ENCODE measurements at regions not wholly inside any gene's neighbourhood (a gene's known extent, or its start where the extent isn't known, plus 50 kb on each side); places are given as distances from the start of the nearest gene placed in this dataset.

DNA sequence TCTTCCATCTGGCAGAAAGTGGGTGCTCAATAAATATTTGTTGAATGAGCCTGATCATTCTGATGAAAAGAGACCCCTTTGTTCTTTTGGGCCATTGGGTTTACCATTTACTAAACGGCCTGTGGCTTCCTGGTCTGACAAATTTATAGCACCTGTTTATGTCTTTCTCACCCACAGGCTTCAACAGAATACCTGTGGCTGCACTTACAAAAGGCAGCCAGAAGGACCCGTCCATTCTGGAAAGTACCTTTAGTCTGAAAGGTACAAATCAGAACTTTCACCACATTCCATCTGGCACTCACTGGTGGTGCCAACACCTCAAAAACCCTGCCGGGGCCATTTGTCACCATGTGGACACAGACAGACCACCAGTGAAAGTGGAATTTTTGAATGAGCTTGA lies 167.5 kb downstream of the ETAA1 start:
- no peak for TF ChIP-seq HDAC2 (IDR thresholded peaks at IDR 0.05)
- TF ChIP-seq, protein P1, sequence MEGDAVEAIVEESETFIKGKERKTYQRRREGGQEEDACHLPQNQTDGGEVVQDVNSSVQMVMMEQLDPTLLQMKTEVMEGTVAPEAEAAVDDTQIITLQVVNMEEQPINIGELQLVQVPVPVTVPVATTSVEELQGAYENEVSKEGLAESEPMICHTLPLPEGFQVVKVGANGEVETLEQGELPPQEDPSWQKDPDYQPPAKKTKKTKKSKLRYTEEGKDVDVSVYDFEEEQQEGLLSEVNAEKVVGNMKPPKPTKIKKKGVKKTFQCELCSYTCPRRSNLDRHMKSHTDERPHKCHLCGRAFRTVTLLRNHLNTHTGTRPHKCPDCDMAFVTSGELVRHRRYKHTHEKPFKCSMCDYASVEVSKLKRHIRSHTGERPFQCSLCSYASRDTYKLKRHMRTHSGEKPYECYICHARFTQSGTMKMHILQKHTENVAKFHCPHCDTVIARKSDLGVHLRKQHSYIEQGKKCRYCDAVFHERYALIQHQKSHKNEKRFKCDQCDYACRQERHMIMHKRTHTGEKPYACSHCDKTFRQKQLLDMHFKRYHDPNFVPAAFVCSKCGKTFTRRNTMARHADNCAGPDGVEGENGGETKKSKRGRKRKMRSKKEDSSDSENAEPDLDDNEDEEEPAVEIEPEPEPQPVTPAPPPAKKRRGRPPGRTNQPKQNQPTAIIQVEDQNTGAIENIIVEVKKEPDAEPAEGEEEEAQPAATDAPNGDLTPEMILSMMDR (IDR thresholded peaks at IDR 0.05) = no peak
- TF ChIP-seq CBX8 (IDR thresholded peaks at IDR 0.05) = no peak
- no peak for TF ChIP-seq CEBPB (IDR thresholded peaks at IDR 0.05)
- no peak for TF ChIP-seq POLR2A (IDR thresholded peaks at IDR 0.05; ENCODE audit: low read length)
- TF ChIP-seq, protein P2, sequence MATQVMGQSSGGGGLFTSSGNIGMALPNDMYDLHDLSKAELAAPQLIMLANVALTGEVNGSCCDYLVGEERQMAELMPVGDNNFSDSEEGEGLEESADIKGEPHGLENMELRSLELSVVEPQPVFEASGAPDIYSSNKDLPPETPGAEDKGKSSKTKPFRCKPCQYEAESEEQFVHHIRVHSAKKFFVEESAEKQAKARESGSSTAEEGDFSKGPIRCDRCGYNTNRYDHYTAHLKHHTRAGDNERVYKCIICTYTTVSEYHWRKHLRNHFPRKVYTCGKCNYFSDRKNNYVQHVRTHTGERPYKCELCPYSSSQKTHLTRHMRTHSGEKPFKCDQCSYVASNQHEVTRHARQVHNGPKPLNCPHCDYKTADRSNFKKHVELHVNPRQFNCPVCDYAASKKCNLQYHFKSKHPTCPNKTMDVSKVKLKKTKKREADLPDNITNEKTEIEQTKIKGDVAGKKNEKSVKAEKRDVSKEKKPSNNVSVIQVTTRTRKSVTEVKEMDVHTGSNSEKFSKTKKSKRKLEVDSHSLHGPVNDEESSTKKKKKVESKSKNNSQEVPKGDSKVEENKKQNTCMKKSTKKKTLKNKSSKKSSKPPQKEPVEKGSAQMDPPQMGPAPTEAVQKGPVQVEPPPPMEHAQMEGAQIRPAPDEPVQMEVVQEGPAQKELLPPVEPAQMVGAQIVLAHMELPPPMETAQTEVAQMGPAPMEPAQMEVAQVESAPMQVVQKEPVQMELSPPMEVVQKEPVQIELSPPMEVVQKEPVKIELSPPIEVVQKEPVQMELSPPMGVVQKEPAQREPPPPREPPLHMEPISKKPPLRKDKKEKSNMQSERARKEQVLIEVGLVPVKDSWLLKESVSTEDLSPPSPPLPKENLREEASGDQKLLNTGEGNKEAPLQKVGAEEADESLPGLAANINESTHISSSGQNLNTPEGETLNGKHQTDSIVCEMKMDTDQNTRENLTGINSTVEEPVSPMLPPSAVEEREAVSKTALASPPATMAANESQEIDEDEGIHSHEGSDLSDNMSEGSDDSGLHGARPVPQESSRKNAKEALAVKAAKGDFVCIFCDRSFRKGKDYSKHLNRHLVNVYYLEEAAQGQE (IDR thresholded peaks at IDR 0.05) = no peak
- TF ChIP-seq TP53 (CRISPR knock-in tag; IDR thresholded peaks at IDR 0.05) = no peak
- no peak for TF ChIP-seq ZFP36 (IDR thresholded peaks at IDR 0.05; ENCODE audit: borderline replicate concordance, partially characterized antibody)
- TF ChIP-seq KDM1A (IDR thresholded peaks at IDR 0.05; ENCODE audit: low read depth) = no peak
- TF ChIP-seq BHLHE40 (IDR thresholded peaks at IDR 0.05; ENCODE audit: low read depth, low read length) = no peak
